ENCODE measurements at regions not wholly inside any gene's neighbourhood (a gene's known extent, or its start where the extent isn't known, plus 50 kb on each side); places are given as distances from the start of the nearest gene placed in this dataset.

GRCh38 chr12:111291357-111291756, 77.5 kb downstream of the PHETA1 start:
- Histone ChIP-seq H3K4me3 (ENCODE audit: low read length) (no peak overlapping the region), H3K27ac (ENCODE audit: low read depth, low read length) (no peak overlapping the region), H3K4me1 (ENCODE audit: insufficient read depth, low read length) (no peaks in the 10 kb centered on the region), H3K9ac (ENCODE audit: low read depth, low read length) (no peak overlapping the region), H3K36me3 (ENCODE audit: insufficient read depth, low read length) (peaks cover 5% of the 10 kb centered on the region; the same call in 1 of the 2 replicates), H3K27me3 (ENCODE audit: insufficient read depth, low read length) (no peaks in the 10 kb centered on the region), H3K9me3 (ENCODE audit: insufficient read depth, low read depth, low read length) (no peaks in the 10 kb centered on the region)
- 94% methylated on average over 12 of the region's 12 CpGs for WGBS

GRCh38 chr12:111288771-111289170, 80.1 kb downstream of the PHETA1 start:
- Histone ChIP-seq H3K27ac (ENCODE audit: low read depth, low read length) (no peak overlapping the region), H3K9me3 (ENCODE audit: insufficient read depth, low read depth, low read length) (no peaks in the 10 kb centered on the region), H3K36me3 (ENCODE audit: insufficient read depth, low read length) (peaks cover 5% of the 10 kb centered on the region; the same call in 1 of the 2 replicates), H3K9ac (ENCODE audit: low read depth, low read length) (no peak overlapping the region), H3K4me3 (ENCODE audit: low read length) (no peak overlapping the region), H3K4me1 (ENCODE audit: insufficient read depth, low read length) (peaks cover 16% of the 10 kb centered on the region), H3K27me3 (ENCODE audit: insufficient read depth, low read length) (no peaks in the 10 kb centered on the region)
- WGBS: 94% methylated on average over 10 of the region's 10 CpGs

GRCh38 chr12:111287125-111287900, 81.6 kb downstream of the PHETA1 start:
- Histone ChIP-seq H3K27me3 (ENCODE audit: insufficient read depth, low read length) (no peaks in the 10 kb centered on the region), H3K9ac (ENCODE audit: low read depth, low read length) (no peak overlapping the region), H3K4me3 (ENCODE audit: low read length) (no peak overlapping the region), H3K27ac (ENCODE audit: low read depth, low read length) (no peak overlapping the region), H3K4me1 (ENCODE audit: insufficient read depth, low read length) (peaks cover 16% of the 10 kb centered on the region), H3K9me3 (ENCODE audit: insufficient read depth, low read depth, low read length) (no peaks in the 10 kb centered on the region), H3K36me3 (ENCODE audit: insufficient read depth, low read length) (peaks cover 5% of the 10 kb centered on the region; the same call in 1 of the 2 replicates)
- WGBS: 94% methylated on average over 33 of the region's 34 CpGs

- H3K27me3 ChIP-seq (ENCODE audit: insufficient read depth, low read length): no peaks in the 10 kb centered on the region
- H3K4me3 ChIP-seq (ENCODE audit: low read length): no peak overlapping the region
- H3K4me1 ChIP-seq (ENCODE audit: insufficient read depth, low read length): peaks cover 16% of the 10 kb centered on the region
- no peak overlapping the region for H3K9ac ChIP-seq (ENCODE audit: low read depth, low read length)
- H3K9me3 ChIP-seq (ENCODE audit: insufficient read depth, low read depth, low read length): 0 out of 2 replicates have a peak, but pooled peaks cover 5% of the 10 kb centered on the region
- no peaks in the 10 kb centered on the region for H3K36me3 ChIP-seq (ENCODE audit: insufficient read depth, low read length)
- no peak overlapping the region for H3K27ac ChIP-seq (ENCODE audit: low read depth, low read length)
- 35% methylated on average over 5 of the region's 5 CpGs for WGBS
These were observed 83.7 kb downstream of the PHETA1 start for GRCh38 chr12:111285200-111285599.

GRCh38 chr12:111284709-111285108, 84.2 kb downstream of the PHETA1 start:
- 0 out of 2 replicates have a peak, but pooled peaks cover 5% of the 10 kb centered on the region for H3K9me3 ChIP-seq (ENCODE audit: insufficient read depth, low read depth, low read length)
- H3K4me3 ChIP-seq (ENCODE audit: low read length): no peak overlapping the region
- peaks cover 16% of the 10 kb centered on the region for H3K4me1 ChIP-seq (ENCODE audit: insufficient read depth, low read length)
- 47% methylated on average over 11 of the region's 11 CpGs for WGBS
- no peak overlapping the region for H3K27ac ChIP-seq (ENCODE audit: low read depth, low read length)
- no peaks in the 10 kb centered on the region for H3K27me3 ChIP-seq (ENCODE audit: insufficient read depth, low read length)
- no peaks in the 10 kb centered on the region for H3K36me3 ChIP-seq (ENCODE audit: insufficient read depth, low read length)
- H3K9ac ChIP-seq (ENCODE audit: low read depth, low read length): no peak overlapping the region

GRCh38 chr12:111283966-111284365, 84.9 kb downstream of the PHETA1 start:
- Histone ChIP-seq H3K9me3 (ENCODE audit: insufficient read depth, low read depth, low read length) (0 out of 2 replicates have a peak, but pooled peaks cover 5% of the 10 kb centered on the region), H3K27me3 (ENCODE audit: insufficient read depth, low read length) (no peaks in the 10 kb centered on the region), H3K27ac (ENCODE audit: low read depth, low read length) (no peak overlapping the region), H3K4me1 (ENCODE audit: insufficient read depth, low read length) (peaks cover 16% of the 10 kb centered on the region), H3K9ac (ENCODE audit: low read depth, low read length) (no peak overlapping the region), H3K4me3 (ENCODE audit: low read length) (no peak overlapping the region), H3K36me3 (ENCODE audit: insufficient read depth, low read length) (no peaks in the 10 kb centered on the region)
- 89% methylated on average over 5 of the region's 5 CpGs for WGBS

GRCh38 chr12:111283521-111283920, 85.4 kb downstream of the PHETA1 start:
- Histone ChIP-seq H3K36me3 (ENCODE audit: insufficient read depth, low read length) (no peaks in the 10 kb centered on the region), H3K27ac (ENCODE audit: low read depth, low read length) (no peak overlapping the region), H3K4me1 (ENCODE audit: insufficient read depth, low read length) (peaks cover 16% of the 10 kb centered on the region), H3K9ac (ENCODE audit: low read depth, low read length) (no peak overlapping the region), H3K4me3 (ENCODE audit: low read length) (no peak overlapping the region), H3K9me3 (ENCODE audit: insufficient read depth, low read depth, low read length) (0 out of 2 replicates have a peak, but pooled peaks cover 5% of the 10 kb centered on the region), H3K27me3 (ENCODE audit: insufficient read depth, low read length) (no peaks in the 10 kb centered on the region)
- 95% methylated on average over 6 of the region's 6 CpGs for WGBS

GRCh38 chr12:111277570-111277969, 91.3 kb downstream of the PHETA1 start:
- no peaks in the 10 kb centered on the region for H3K36me3 ChIP-seq (ENCODE audit: insufficient read depth, low read length)
- H3K9me3 ChIP-seq (ENCODE audit: insufficient read depth, low read depth, low read length): 0 out of 2 replicates have a peak, but pooled peaks cover 5% of the 10 kb centered on the region
- no peaks in the 10 kb centered on the region for H3K27me3 ChIP-seq (ENCODE audit: insufficient read depth, low read length)
- no peak overlapping the region for H3K4me3 ChIP-seq (ENCODE audit: low read length)
- H3K27ac ChIP-seq (ENCODE audit: low read depth, low read length): no peak overlapping the region
- H3K9ac ChIP-seq (ENCODE audit: low read depth, low read length): no peak overlapping the region
- WGBS: 88% methylated on average over 9 of the region's 9 CpGs
- H3K4me1 ChIP-seq (ENCODE audit: insufficient read depth, low read length): no peaks in the 10 kb centered on the region

GRCh38 chr12:111276146-111276545, 92.7 kb downstream of the PHETA1 start:
- WGBS: 96% methylated on average over 5 of the region's 5 CpGs

GRCh38 chr12:111275308-111275707, 93.6 kb downstream of the PHETA1 start:
- no peaks in the 10 kb centered on the region for H3K36me3 ChIP-seq (ENCODE audit: insufficient read depth, low read length)
- no peaks in the 10 kb centered on the region for H3K4me1 ChIP-seq (ENCODE audit: insufficient read depth, low read length)
- no peaks in the 10 kb centered on the region for H3K27me3 ChIP-seq (ENCODE audit: insufficient read depth, low read length)
- no peak overlapping the region for H3K27ac ChIP-seq (ENCODE audit: low read depth, low read length)
- no peak overlapping the region for H3K9ac ChIP-seq (ENCODE audit: low read depth, low read length)
- no peak overlapping the region for H3K4me3 ChIP-seq (ENCODE audit: low read length)
- 88% methylated on average over 10 of the region's 10 CpGs for WGBS
- no peaks in the 10 kb centered on the region for H3K9me3 ChIP-seq (ENCODE audit: insufficient read depth, low read depth, low read length)

More at GRCh38 chr12:111276146-111276545, 92.7 kb downstream of the PHETA1 start:
- H3K4me3 ChIP-seq (ENCODE audit: low read length): no peak overlapping the region
- no peak overlapping the region for H3K27ac ChIP-seq (ENCODE audit: low read depth, low read length)
- H3K4me1 ChIP-seq (ENCODE audit: insufficient read depth, low read length): no peaks in the 10 kb centered on the region
- 0 out of 2 replicates have a peak, but pooled peaks cover 5% of the 10 kb centered on the region for H3K9me3 ChIP-seq (ENCODE audit: insufficient read depth, low read depth, low read length)
- H3K9ac ChIP-seq (ENCODE audit: low read depth, low read length): no peak overlapping the region
- H3K36me3 ChIP-seq (ENCODE audit: insufficient read depth, low read length): no peaks in the 10 kb centered on the region
- no peaks in the 10 kb centered on the region for H3K27me3 ChIP-seq (ENCODE audit: insufficient read depth, low read length)

- Histone ChIP-seq H3K9ac (ENCODE audit: low read depth, low read length) (no peak overlapping the region), H3K9me3 (ENCODE audit: insufficient read depth, low read depth, low read length) (no peaks in the 10 kb centered on the region), H3K4me1 (ENCODE audit: insufficient read depth, low read length) (no peaks in the 10 kb centered on the region), H3K36me3 (ENCODE audit: insufficient read depth, low read length) (no peaks in the 10 kb centered on the region), H3K4me3 (ENCODE audit: low read length) (no peak overlapping the region), H3K27me3 (ENCODE audit: insufficient read depth, low read length) (no peaks in the 10 kb centered on the region), H3K27ac (ENCODE audit: low read depth, low read length) (no peak overlapping the region)
- 89% methylated on average over 4 of the region's 4 CpGs for WGBS
These were observed 94.1 kb downstream of the PHETA1 start for GRCh38 chr12:111274777-111275176.
